ENCODE measurements at regions not wholly inside any gene's neighbourhood (a gene's known extent, or its start where the extent isn't known, plus 50 kb on each side); places are given as distances from the start of the nearest gene placed in this dataset.
"Not testable (repeated sequence)": the region's sequence is repeated elsewhere in the genome, so short reads cannot be mapped to it uniquely, and the experiment has no call there.

- no peak for DNase-seq
These were observed 131.1 kb downstream of the JRKL start for GRCh38 chr11:96520939-96521338.

DNA sequence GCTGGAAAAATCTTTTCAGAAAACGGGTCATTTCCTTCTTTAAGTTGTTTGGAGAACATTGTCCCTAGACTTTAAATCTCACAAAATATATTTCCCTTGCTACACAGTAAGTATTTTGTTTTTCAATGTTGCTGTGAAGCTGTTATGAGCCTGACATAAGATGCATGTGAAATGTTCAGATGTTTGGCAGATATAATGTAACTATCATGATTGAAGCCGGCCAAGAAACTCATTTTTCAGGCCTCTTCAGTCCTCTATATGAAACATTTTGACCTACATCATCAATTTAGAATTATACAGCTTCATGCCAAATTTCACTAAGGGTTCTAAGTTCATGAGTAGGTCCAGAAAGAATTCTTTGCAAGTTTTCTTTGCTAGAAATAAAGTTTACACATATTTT is 133.8 kb downstream of the JRKL start:
- DNase-seq: no peak

DNA sequence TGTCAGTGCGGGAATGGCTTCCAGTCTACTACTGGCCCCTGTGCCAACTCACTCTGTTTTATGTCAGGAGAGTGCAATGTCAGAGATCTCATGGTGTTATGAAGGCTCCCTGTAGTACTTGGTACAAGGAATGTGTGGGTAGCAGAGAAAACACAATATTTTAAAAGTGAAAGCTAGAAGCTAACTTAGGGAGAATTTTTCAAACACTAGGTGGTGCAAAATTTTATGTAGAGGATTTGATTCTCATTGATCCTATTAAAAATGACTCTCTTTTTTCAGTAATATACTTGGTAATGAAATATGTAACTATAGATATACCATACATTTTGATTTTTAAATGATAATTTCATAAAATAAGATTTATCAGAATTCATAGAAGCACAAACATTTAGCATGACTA is 134.7 kb downstream of the JRKL start:
- no peak for DNase-seq

- DNase-seq: no peak
These were observed 140.7 kb downstream of the JRKL start for GRCh38 chr11:96530473-96530872.

DNA sequence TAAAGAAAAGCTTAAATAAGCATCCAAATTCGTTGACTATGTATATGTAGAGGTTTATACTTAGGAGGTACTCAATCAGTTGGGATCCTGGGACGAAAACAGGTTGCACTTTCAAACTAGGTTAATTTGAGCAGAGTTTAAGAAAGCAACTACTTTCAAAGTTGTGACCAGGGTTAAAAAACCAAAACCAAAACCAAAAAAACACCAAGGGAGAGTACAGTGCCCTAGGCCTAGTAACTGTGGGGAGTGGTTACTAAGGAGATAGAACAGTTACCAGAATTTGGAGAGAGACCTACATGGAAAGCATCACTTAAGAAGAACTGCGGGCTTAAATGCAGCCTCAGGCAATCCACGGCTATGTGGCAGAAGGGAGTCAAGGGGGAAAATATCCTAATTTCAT is 148.3 kb downstream of the JRKL start:
- no peak for DNase-seq

DNA sequence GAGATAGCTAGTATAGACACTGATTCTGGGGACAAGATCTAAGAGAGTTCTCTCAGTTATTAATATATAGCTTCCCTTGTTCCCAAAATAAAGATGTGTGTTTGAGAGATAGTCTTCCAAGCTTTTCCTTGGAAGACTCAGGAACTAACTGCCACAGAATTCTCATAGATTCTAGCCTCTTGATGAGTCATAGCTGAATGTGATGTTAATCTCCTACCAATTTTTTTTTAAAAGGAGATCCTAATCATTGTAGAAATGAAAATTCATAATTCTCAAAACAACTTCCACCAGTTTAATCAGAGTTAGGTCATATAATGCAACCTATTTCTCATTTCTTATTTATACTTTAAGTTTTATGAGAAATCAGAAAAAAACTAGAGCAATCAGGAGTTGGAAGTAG is 148.8 kb downstream of the JRKL start:
- no peak for DNase-seq

DNA sequence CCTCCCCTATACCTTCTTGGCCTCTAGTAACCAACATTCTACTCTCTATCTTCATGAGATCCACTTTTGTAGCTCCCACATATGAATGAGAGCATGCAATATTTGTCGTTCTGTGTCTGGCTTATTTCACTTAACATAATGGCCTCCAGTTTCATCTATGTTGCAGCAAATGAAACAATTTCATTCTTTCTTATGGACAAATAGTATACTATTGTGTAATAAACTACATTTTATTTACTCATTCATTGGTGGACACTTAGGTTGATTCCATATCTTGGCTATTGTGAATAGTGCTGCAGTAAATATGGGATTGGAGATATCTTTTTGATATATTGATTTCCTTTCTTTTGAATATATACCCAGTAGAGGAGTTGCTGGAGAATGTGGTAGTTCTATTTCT is 151.1 kb downstream of the JRKL start:
- no peak for DNase-seq

- no peak for DNase-seq
These were observed 153.4 kb downstream of the JRKL start for GRCh38 chr11:96543177-96543576.

- DNase-seq: not testable (repeated sequence)
These were observed 155.4 kb downstream of the JRKL start for GRCh38 chr11:96545192-96545591.

DNA sequence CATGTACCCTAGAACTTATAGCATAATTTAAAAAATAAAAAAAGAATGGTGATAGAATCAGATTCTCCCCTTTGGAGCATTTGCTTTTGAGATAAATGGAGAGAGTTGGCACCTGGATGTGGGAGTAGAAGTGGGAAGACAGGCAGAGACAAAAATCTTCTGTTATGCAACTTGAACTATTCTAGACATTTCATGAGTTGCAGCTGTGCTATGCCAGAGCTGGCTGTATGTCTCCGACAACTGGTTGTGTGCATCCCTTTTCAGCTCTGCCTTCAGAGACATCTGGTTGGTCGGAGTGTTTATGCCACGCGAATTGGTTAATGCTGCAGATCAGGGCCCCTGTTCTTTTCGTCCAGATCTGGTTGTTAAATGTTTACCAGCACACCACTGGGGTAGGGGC is 161.3 kb downstream of the JRKL start:
- no peak for DNase-seq

DNA sequence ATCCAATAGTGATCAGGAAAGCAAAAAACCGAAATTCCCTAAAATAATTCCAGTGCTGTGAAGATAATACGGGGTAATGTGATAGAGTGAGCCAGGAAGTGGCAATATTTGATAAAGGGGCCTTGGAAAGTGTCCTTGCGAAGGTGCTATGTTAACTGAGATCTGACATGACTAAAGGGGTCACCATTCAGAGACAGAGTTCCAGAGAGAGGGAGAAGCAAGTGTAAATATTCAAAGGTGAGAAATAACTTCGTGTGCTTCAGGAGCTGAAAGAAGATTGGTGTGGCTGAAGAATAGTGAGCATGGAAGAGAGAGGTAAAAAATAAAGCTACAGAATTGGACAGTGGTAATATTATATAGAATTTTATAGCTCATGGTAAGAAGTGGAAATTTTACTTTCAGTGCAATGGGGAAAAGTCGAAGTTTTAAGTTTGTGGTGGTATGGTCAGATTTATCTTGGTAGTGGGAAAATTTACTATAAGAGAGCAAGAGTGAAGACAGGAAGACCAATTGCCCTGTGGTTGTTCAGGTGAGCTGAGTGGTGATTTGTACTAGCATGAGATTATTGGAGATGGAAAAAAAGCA is 164.5 kb downstream of the JRKL start:
- DNase-seq: no peak

DNA sequence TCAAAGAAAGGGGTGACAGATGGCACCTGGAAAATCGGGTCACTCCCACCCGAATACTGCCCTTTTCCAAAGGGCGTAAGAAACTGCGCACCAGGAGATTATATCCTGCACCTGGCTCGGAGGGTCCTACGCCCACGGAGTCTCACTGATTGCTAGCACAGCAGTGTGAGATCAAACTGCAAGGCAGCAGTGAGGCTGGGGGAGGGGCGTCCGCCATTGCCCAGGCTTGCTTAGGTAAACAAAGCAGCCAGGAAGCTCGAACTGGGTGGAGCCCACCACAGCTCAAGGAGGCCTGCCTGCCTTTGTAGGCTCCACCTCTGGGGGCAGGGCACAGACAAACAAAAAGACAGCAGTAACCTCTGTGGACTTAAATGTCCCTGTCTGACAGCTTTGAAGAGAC is 166.0 kb downstream of the JRKL start:
- DNase-seq: not testable (repeated sequence)

- DNase-seq: not testable (repeated sequence)
These were observed 170.9 kb downstream of the JRKL start for GRCh38 chr11:96560727-96561126.

- DNase-seq: no peak
These were observed 177.4 kb downstream of the JRKL start for GRCh38 chr11:96567176-96567575.

- no peak for DNase-seq
These were observed 177.9 kb downstream of the JRKL start for GRCh38 chr11:96567667-96568066.

DNA sequence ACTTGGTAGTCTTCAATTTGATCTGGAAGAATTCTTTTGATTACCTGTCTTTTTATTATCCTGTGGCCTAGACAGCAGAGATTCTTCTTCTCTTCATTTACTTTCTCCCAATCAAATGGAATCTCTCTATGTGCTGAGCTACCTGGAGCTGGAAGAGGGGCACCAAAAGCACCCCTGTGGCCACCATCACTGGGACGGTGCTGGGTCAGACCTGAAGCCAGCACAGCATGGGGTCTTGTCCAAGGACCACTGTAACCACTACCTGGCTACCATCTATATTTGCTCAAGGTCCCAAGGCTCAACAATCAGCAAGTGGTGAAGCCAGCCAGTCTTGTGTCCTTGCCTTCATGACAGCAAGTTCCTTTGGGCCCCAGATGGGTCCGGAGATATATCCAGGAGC is 186.6 kb downstream of the JRKL start:
- DNase-seq: no peak

- no peak for DNase-seq
These were observed 188.6 kb downstream of the JRKL start for GRCh38 chr11:96578379-96578778.

GRCh38 chr11:96579656-96580055 is 189.8 kb downstream of the JRKL start:
- DNase-seq: peak; percentile 51

DNA sequence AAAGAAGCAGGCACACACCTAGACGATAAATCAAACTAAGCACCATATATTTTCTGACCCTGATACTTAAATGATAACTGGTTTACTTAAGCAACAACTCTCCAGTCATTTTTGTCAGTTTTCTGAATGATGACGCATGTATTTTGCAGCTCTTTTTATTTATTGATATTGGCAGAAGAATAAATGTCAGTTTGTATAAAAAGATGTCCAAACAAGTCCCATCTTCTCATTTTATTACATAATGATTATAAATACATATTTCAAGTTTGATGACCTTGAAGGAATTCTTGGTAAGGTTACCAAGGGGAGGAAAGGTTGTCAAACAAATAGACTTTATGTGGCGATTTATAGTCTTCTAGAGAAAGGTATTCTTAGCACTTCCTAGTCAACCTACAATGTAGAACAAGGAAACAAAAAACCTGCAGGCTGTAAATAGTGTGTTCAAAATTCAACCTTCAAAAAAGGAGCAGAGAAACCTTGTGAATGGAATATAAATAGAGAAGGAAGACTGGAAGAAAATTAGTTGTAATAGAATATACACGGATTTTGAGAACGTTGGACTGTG is 190.7 kb downstream of the JRKL start:
- DNase-seq: no peak

DNA sequence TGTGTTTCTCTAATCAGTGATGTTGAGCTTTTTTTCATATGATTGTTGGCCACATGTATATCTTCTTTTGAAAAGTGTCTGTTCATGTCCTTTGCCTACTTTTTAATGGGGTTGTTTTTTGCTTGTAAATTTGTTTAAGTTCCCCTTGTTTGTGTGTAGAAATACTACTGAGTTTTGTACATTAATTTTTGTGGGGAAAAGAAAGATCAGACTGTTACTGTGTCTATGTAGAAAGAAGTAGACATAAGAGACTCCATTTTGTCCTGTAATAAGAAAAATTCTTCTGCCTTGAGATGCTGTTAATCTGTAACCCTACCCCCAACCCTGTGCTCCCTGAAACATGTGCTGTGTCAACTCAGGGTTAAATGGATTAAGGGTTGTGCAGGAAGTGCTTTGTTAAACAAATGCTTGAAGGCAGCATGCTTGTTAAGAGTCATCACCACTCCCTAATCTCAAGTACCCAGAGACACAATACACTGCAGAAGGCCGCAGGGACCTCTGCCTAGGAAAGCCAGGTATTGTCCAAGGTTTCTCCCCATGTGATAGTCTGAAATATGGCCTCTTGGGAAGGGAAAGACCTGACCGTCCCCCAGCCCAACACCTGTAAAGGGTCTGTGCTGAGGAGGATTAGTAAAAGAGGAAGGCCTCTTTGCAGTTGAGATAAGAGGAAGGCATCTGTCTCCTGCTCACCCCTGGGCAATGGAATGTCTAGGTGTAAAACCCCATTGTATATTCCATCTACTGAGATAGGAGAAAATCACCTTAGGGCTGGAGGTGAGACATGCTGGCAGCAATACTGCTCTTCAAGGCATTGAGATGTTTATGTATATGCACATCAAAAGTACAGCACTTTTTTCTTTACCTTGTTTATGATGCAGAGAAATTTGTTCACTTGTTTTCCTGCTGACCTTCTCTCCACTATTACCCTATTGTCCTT is 196.4 kb downstream of the JRKL start:
- not testable (repeated sequence) for DNase-seq

DNA sequence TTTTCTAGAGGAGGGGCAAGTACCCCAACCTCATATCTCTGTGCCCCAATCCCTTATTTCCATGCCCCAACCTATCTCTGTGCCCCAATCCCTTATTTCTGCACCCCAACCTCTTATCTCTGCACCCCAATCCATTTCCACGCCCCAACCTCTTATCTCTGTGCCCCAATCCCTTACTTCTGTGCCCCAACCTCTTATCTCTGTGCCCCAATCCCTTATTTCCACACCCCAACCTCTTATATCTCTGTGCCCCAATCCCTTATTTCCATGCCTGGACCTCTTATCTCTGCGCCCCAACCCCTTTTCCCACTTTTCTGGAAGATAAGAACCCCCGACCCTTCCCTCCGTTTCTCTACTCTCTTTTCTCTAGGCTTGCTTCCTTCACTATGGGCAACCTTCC is 199.0 kb downstream of the JRKL start:
- not testable (repeated sequence) for DNase-seq

DNA sequence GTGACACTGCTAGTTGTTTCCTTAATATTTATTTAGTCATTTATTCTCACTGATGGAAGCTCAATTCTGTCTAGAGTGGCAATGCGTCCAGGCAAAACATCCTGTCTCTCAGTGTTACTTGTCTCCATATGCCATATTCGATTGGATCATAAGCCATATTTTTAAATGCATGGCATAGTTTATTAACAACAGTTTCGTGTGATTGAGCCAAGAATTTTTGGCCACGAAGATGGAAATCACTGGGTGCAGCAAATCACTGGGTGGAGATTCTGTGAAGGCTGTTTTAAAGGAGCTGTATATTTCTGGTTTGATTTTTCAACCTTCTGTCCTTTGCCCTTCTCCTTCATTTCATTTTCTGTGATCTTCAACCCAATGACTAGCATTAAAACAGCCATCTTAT is 205.2 kb downstream of the JRKL start:
- no peak for DNase-seq

- DNase-seq: no peak
These were observed 218.2 kb downstream of the JRKL start for GRCh38 chr11:96607864-96608558.

Data from renal pelvis (tissue), 1 donor.